Posterior cingulate gyrus (tissue), 11 donors: ENCODE measurements at regions not wholly inside any gene's neighbourhood (a gene's known extent, or its start where the extent isn't known, plus 50 kb on each side); places are given as distances from the start of the nearest gene placed in this dataset.
"Not testable (repeated sequence)": the region's sequence is repeated elsewhere in the genome, so short reads cannot be mapped to it uniquely, and the experiment has no call there.

Experiments
- DNase-seq, 10 donors: peaks; one replicate each; pipeline versions ENCODE4 v3.0.0 to v3.0.0-alpha.2; 2020 to 2021; ENCODE audit warnings: mixed read lengths in 3 of 10
- intact Hi-C: fragments of 100-400 bp; cut with DNase I; formaldehyde crosslinking; loops from one replicate; pipeline ENCODE4 v1.15.1; 2023

- intact Hi-C loops = no loop called here
- DNase-seq = no peak
Measured at GRCh38 chr1:219741011-219741970, 128.4 kb upstream of the ZC3H11B start.

DNA sequence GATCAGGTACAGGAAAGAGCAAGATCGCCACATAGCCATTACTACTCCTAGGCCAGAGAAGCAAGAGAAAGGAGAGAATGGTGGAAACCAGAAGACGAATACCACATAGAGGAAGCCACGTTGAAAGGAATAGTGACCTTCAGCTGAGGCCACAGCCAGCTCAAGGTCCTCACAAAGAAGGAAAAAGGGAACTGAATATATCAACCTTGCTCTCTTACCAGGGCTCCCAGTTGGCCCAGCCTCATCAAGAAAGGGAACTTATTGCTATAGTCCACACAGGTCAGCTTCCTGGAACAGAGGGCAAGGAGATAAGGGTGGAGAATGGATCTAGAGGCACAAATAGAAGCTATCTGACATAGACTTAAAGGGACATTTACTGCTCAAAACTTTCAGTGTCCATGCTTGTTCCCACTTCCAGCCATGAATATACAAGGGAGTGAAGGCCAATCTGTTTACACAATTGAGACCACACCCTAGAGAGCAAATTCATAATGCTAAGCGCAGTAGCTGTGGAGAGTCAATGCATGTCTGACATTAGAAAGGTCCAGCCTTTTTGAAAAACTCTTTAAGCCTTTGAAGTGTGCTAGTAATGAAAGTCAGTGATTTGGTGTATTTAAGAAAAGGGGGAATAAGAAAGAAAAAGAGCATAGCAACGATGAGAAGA lies 120.7 kb upstream of the ZC3H11B start:
- intact Hi-C loops = no loop called here
- DNase-seq = no peak

DNA sequence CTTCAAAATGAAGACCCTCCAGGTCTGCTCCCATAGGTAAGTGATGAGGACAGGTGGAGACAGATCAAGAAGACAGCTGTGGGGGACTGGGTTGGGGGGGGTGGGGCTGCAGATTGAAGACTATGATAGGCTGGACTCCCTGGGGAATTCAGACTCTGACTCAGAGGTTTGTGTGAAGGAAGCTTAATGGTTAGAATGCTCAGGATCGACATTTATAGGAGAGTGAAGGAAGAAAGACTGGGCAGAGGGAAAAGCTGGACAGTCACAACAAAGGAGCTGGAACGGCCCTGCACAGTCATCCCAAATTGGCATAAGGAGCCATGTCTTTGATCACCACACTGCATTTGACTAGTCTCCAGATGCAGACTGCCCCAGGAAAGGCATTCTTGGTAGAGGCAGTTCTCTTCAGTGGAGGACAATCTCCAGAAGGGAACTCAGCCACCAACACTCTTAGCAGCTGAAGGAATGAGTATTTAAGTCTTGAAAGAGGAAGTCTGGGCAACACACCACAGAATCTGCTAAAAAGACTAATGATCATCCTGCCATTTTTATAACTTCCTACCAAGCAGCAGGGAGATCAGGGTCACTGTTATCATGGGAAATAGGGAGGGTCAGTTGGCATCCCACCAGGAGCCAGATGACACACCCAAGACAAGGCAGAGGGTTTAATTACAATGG lies 120.0 kb upstream of the ZC3H11B start:
- DNase-seq = no peak
- intact Hi-C loops = no loop called here

DNA sequence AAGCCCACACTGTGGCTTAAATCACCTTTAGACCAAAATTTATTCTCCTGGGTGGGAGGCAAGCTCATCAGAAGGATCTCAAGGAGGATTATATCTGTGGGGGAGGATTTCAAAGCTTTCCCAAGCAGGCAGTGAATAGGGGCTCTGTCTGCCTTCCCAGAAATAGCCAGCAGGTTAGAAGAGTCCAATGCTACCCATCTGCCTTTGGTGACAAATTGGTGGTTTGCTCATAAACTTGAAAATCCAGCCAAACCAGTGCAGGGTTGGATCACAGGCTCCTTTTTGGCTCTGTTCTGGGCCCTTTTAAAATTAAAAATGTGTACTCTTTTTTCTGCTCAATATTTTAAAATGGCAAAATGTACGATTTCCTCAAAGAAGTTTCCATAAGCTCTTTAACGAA lies 118.9 kb upstream of the ZC3H11B start:
- no peak for DNase-seq
- intact Hi-C loops = no loop called here

DNA sequence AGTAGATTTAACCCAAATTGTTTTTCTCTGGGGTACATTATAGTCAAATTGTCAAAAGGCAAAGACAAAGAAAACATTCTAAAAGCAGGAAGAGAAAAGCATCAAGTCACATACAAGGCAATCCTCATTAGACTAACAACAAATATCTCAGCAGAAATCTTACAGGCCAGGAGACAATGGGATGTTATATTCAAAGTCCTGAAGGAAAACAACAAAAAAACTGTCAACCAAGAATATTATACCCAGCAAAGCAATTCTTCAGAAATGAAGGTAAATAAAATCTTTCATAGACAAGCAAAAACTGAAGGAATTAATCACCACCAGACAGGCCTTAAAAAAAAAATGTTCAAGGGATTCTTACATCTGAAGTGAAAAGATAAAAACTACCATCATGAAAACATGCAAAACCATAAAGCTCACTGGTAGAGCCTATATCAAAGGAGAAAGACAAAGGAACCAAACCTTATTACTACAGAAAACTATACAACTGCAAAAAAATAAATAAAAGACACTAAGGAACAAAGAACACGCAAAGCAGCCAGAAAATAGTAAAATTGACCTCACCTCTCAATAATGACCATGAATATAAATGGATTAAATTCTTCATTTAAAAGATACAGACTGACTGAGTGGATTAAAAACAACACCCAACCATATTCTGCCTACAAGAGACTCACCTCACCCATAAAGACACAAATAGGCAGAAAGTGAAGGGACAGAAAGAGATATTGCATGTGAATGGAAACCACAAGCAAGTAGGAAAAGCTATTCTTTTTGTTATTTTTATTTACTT lies 113.8 kb upstream of the ZC3H11B start:
- no peak for DNase-seq
- intact Hi-C loops = no loop called here

- DNase-seq = no peak
- intact Hi-C loops = no loop called here
Measured at GRCh38 chr1:219724440-219724839, 111.5 kb upstream of the ZC3H11B start.

GRCh38 chr1:219717536-219717935 lies 104.6 kb upstream of the ZC3H11B start:
- intact Hi-C loops = no loop called here
- DNase-seq = no peak

DNA sequence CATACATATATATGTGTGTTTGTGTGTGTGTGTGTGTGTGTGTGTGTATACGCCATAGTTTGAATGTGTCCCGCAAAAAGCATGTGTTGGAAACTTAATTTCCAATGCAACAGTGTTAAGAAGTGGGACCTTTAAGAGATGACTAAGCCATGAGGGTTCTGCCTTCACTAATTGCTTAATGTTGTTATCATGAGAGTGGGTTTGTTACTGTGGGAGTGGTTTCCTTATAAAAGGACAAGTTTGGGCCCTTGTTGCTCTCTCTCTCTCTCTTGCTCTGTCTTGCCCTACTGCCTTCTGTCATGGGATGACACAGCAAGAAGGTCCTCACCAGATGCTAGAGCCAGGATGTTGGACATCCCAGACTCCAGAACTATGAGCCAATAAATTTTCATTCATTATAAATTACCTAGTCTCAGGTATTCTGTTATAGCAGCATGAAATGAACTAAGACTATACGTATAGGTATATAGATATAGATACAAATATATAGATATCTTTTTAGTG lies 103.8 kb upstream of the ZC3H11B start:
- no peak for DNase-seq
- intact Hi-C loops = no loop called here

GRCh38 chr1:219713981-219714381 lies 101.1 kb upstream of the ZC3H11B start:
- DNase-seq = peak in 1 of 10 donors; percentile 12
- intact Hi-C loops = no loop called here

DNA sequence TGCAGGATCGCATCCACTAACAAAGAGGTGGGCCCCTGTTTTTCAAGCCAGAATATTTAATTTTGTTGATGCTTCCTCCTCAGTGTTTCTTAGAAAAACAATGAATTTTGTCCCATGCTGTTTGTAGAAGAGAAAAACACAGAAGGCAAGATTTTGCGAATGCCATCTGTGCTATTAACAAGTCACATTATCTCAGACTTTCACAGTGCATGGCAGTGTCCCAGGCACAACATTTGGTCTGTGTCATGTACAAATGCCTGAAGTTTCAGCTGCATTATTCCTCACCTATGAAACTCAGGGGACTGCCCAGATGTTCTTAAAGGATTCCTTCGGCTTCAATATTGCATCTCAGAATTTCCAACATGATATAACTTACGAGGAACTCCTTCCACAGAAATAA lies 99.6 kb upstream of the ZC3H11B start:
- no peak for DNase-seq
- intact Hi-C loops = no loop called here

- no peak for DNase-seq
- intact Hi-C loops = no loop called here
Measured at GRCh38 chr1:219710529-219711194, 97.8 kb upstream of the ZC3H11B start.

DNA sequence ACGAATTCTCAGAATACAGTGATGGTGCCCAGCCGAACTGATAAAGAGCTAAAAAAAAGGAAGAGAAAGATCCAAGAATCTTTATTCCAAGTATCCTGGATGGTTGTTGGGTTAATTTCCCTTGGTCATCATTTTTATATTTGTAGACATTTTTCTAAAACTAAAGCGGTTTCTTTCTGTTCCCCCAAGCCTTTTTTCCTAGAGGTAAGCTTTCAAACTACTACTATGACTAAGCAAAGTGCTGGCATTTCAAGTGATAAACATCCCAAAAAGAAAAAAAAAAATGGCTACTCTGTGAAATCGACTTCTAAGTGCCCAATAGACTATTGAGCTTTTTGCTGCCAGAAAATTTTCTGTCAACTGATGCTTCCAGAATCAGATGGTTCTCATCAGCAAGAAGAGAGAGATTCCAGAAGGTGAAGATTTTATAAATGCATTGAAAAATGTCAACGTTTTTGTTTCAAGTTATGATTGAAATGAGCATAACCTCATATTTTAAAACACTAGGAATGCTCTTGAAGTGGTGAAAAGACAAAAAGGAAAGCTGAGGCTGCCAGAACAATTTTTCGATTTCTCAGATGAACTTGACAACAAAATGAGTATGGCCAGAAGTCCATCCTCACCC lies 96.1 kb upstream of the ZC3H11B start:
- intact Hi-C loops = no loop called here
- no peak for DNase-seq

DNA sequence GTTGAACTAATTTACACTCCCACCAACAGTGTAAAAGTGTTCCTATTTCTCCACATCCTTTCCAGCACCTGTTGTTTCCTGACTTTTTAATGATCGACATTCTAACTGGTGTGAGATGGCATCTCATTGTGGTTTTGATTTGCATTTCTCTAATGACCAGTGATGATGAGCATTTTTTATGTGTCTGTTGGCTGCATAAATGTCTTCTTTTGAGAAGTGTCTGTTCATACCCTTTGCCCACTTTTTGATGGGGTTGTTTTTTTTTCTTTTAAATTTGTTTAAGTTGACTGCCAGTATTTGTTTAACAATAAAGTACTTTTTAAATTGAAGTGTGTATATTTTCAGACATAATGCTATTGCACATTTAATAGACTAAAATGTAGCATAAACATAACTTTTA lies 95.0 kb upstream of the ZC3H11B start:
- intact Hi-C loops, DNase-seq: not testable (repeated sequence)

GRCh38 chr1:219704331-219704730 lies 91.4 kb upstream of the ZC3H11B start:
- DNase-seq, intact Hi-C loops: not testable (repeated sequence)

GRCh38 chr1:219703368-219703639 lies 90.4 kb upstream of the ZC3H11B start:
- DNase-seq = no peak
- intact Hi-C loops = no loop called here

DNA sequence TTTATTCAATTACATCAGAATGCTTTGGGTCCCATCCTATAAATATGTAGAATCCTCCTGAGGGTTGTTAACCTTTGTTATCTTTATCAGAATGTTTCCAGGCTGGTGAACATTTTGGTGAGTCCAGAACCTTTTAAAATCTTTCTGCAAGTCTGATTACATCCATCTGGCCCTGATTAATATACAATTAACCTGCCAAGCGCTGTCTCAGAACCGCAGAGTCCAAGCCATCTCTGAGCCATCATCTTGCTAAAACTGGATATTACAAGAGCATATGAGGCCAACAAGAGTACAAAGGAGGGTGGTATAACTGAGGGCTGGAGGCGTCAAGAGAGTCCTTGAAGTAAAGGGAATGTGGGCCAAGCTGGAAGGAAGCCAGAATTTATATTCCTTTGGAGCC lies 88.6 kb upstream of the ZC3H11B start:
- intact Hi-C loops = no loop called here
- no peak for DNase-seq

DNA sequence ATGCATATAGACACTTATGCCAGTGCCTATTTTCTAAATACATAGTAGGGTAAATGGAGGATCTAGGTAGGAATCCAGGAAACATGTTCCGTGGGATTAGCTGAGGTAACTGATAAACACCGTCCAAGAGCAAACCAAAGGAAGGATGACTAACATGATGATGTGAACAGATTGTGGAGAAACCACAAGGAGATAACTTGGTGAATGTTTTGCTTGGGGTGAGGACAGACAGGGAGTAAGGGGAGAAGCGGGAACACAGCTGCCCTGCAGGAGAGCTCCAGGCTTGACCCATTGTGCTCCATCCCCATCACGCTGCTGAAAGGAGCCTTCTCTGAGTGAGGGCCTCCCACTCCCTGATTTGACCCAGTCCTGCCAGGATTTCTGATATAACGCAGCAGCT lies 87.0 kb upstream of the ZC3H11B start:
- DNase-seq = no peak
- intact Hi-C loops = no loop called here

DNA sequence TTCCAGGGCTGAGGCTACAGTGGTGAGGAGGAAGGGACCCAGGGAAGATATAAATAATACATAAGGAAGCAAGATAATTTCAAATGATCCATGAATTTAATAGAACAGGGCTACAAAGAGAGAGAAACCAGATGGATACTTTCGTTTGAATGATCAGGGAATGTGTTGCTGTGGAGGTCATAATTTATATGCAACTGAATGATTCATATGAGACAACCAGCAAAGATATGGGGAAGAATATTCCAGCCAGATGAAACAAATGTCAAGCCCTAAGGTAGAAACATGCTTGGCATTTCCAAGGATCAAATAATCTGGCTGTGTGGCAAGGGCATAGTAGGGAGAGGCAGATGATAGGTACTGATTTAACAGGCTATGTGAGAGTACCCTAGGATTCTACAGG lies 84.8 kb upstream of the ZC3H11B start:
- intact Hi-C loops = no loop called here
- DNase-seq = no peak

DNA sequence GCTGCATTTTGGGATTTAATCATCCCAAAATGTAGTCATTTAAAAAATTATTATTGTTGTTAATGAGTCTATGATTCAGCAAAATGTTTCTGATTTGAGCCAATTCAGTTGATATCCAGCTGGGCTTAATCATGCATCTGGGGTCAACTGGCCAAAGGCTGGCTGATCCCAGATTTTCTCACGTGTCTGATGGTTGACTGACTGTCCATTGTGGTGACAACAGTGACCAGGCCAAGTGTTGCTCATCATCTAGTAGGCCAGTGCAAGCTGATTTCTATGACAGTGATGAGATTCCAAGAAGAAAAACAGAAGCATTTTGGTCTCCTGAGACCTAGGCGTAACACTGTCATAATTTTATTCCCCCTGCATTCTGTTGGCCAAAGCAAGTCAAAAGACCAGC lies 80.1 kb upstream of the ZC3H11B start:
- intact Hi-C loops = no loop called here
- no peak for DNase-seq

DNA sequence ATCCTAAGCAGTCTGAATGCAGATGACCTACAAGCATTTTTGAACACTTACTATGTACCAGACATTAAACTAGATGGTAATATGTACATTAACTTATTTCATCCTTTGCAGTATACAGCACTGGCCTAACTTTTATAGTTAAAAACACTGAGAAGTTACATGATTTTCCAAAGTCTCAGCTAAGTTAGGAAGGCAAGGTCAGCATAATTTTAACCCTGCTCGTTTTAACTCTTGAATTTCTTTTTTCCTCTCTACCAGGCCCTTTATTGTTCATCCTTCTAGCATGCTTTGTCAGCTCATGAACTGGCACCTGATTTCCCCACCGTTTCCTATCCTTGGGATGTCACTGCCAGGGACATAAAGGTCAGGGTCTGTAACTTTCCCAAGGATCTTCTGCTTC lies 76.9 kb upstream of the ZC3H11B start:
- intact Hi-C loops = no loop called here
- no peak for DNase-seq
